ENCODE measurements at regions not wholly inside any gene's neighbourhood (a gene's known extent, or its start where the extent isn't known, plus 50 kb on each side); places are given as distances from the start of the nearest gene placed in this dataset.
"Not testable (repeated sequence)": the region's sequence is repeated elsewhere in the genome, so short reads cannot be mapped to it uniquely, and the experiment has no call there.

DNA sequence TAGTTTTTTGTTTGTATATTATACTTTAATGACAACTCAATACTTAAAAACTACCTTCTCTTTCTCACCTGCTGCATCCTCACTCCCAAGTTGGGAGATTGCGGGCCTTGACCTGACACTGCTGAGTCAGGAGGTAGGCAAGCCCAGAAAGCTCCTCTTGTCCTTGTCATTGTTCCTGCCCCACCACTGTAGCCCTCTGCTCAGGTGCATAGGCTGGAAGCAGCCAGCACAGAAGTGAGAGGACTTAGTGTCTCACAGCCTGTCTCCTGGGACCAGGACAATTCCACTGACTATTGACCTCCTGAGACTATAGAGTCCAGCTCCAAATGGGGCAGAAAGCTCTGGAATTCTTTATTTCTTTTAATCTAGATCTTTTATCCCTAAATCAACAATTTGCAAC is 123.5 kb upstream of the NDP start:
- DNase-seq (ENCODE audit: low read depth): no peak

DNA sequence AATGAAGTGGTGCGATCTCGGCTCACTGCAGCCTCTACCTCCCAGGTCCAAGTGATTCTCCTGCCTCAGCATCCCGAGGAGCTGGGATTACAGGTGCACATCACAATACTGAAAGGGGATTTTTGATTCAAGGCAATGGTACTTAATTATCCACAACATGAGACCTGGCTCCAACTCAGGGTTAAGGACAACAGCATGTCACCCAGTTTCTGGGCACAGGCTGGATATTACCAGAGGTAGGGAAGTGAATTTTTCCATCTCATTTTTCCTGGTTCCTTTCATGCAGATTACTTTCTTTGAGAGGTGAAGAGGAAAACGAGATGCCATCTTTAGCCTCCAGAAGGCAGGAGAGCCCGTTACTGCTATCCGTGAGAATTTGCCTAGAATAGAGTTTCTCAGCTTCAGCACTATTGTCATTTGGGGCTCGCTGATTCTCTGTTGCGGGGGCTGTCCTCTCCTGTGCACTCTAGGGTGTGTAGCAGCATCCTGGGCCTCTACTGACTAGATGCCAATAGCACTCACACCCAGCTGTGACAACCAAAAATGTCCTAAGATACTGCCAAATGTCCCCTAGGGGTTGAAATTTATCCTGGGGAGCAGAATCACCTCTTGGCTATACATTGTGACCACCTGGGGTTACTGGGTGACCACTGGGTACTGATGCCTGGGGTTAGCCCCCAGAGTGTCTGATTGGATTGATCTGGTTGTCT is 121.8 kb upstream of the NDP start:
- no peak for DNase-seq (ENCODE audit: low read depth)

DNA sequence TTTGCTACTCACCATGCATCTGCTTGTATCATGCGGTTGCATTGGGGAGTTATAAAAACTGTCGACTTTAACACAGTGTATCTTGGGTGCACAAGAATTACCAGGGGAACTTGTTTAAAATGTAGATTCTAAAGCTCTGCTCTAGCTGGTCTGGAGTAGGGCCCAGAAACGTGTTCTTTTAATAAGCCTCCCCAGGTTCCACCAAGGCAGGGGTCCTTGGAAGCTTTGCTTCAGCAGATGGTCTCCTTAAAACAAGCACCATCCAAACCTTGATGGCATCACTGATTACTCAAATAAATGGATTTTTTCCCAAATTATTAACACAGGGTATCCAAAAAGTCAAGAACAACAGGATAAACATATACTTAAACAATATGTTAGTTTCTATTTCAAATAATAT is 120.2 kb upstream of the NDP start:
- no peak for DNase-seq (ENCODE audit: low read depth)

DNA sequence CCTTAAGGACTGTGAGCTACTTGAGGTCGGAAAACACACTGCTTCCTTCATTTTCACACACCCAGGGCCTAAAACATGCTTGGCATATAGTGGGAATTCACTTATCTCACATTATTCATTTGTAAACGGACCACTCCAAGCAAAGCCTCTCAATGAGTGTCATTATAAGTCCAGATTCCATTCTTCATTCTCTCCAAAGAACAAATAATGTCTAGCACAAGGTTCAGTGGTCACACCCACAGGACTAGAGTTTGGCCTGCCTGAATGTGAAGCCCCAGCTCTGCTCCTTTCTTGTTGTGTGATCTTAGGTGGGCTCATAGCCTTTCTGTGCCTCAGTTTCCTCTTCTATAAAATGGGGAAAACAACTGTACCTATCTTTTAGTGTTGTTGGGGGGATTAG is 119.6 kb upstream of the NDP start:
- DNase-seq (ENCODE audit: low read depth): no peak

DNA sequence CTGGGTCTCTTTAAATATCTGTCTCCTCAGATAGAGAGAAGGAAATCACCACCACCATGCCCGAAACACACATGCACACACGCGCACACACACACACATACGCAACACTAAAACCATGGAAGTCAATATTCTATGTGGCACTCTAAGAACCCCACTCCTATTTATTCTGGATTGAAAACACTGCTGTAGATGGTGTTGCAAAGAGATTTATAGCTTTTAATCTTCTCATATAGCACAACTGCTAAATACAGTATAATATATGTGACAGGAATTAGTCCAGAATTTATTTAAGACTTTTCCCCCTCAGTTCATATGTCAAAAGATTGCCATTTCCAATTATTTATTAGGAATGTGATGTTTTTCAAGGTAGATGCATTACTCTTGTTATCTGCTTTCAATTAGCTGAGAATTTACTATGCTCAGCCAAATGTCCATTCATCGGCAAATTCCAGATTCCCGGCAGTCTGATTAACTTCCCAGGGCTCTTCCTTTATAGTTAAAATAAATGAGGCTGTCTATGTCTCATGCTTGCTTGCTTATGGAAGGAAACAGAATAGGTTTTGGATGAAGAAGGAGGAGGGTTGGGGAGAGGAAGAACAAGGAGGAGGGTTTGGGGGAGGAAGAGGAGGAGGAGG is 115.4 kb upstream of the NDP start:
- no peak for DNase-seq (ENCODE audit: low read depth)

DNA sequence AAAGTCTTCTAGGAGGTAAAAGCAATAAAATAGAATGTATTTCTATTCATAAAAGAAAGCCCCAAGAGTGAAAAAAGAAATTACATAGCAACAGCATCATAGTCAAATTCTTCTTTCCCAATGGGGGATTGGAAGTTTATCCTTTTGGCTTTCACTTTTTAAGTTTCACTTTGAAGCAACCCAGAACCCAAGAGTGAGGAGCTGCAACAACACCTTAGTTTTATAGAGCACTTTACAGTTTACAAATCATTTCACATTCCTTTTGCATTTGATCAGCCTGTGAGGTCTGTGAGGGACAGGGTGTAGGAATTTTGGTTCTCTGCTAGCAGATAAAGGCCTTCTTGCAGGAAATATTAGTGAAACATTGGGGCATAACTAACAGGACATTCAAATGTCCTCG is 112.0 kb upstream of the NDP start:
- DNase-seq (ENCODE audit: low read depth): no peak

DNA sequence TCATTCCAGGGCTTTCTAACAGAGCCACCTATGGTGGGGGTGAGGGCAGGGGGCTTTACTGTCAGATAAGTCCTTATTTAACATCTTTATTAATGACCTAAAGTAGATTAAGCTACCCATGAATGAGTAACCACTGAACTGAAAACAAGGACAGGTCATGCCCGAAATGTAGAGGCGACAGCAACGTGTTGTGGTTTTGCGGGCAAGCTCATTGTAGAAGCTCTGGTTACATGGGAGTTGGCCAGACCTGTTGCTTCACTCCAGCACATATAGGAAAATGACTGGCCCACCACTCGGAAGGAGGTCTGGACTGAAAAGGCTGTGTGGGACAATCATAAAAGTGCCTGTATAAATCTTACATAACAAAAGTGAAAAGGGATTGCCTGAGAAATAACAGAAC is 109.6 kb upstream of the NDP start:
- DNase-seq (ENCODE audit: low read depth): peak; percentile 73

DNA sequence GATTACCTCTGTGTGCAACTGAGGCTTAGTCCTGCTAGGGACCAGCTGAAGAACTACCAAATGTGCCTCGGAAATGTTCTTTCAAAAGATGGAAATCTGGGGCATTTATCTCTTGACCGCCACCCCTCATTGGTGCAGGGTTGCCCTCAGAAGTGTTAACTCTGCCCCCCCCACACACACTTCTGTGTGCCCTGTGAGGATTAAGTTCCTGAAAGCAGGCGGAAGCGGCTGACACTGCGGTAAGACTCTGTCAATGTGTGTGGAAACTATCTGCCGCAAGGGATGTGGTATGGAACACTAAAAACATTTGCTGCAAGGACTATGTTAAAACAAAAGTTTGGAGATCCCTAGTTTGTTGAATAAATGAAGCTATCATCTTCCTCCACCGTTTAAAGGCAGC is 106.9 kb upstream of the NDP start:
- DNase-seq (ENCODE audit: low read depth): no peak

DNA sequence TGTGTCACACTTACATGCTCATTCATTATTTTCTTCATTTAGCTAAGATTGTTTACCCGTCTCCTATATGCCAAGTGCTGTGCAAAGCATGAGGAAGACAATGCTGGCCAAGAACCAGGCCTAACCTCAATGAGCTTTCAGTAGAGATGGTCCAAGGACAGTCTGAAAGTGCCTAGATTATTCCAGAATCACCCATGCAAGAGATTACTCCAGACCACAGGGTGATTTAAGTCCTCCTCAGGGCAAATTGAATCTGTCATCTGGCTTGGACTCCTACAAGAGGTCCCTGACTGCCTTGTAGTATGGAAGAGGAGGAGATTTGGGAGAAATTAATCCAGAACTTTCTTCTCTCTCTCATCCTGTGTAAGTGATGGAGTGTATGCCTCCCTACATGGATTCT is 99.4 kb upstream of the NDP start:
- peak; percentile 80 for DNase-seq (ENCODE audit: low read depth)

DNA sequence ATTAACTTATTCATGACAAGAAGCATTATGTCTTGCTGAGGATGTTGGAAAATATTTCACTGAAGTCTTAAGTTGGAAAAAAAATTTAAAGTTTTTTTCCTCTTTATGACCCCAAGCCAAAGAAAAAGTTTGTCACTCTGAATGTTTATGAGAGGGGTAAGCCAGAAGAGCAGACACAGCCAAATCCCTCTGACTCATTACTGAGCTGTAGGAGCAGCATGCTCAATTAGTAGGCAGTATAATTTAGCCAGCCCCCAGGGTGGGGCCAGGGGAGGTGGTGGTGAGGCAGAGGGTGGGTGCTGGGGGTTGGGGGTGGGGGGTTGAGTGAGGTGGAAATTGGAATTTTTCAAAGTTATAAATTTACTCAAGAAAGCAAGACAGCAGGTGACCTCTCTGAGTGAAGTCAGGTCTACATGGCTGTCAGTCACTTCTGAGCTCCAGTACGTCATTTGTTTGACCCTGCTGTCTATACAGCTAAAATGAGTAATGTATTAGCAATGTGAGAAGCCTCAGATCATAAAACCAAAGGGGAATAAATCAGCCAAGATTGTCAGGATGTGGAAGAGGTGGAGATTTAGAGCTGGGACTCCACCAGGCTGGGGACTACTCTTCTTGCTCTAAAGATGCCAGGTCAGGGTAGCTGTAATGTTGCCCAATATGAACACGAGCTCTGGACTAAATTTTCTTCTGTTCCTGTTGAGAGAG is 98.8 kb upstream of the NDP start:
- DNase-seq (ENCODE audit: low read depth): peak; percentile 87

DNA sequence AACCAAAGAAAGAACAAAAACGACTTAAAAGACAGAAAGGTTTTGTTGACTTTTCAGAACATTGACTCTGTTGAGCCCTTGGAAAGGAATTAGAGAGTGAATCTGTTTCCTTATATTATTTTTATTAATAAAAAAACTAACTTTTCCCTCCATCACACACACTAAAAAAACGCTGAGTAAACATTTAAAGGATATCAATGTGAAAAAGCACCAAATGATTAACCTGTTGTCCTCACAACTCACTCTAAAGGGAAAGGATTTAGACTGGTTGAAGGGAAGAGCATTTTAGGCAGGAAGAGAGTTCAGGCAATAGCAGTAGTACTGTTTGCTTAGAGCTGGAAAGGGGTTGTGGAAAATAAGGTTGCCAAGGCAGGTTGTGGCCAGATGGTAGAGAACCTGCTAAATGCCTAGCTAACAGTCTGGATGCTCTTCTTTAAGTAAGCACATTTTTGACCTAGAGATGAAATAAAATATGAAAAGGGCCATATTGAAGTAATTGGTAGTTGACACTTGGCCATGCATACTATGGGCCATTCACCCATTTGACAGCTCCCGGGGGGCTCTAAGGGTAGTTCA is 98.0 kb upstream of the NDP start:
- DNase-seq (ENCODE audit: low read depth): peak; percentile 17

DNA sequence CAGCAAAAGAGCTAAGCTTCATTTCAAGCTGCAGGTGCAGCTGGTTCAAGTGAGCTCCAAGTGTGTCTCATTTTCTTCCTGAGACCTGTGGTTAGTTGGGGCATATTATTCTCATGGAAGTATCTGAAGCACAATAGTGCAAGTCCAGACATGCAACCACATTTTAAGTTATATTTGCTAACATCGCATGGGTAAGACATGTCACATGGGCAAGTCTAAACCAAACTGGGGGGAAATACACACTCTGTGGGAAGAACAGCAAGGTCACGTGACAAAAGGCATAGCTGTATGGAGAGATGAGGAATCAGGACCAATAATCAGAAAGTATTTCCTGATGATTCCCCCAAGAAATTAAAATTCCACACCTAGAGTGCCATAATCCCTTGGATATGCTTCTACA is 94.9 kb upstream of the NDP start:
- DNase-seq (ENCODE audit: low read depth): no peak

DNA sequence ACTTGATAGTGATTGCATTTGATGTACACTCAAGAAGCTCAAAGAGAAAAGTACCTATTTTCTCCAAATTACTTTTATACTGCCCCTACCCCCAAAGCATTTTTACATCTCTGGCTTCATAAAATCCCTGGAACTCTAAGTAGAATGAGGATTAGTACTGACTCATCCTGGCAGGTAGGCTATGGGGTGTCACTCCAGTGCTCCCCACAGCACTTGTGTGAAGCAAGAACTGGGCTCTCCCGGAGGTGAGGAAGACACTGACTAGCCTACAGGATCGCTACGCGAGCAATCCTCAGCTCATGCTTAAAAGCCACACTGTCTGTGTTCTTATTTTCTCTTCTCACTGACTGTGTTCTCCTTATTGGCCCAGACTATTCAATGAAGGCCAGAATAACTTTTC is 90.4 kb upstream of the NDP start:
- DNase-seq (ENCODE audit: low read depth): no peak

DNA sequence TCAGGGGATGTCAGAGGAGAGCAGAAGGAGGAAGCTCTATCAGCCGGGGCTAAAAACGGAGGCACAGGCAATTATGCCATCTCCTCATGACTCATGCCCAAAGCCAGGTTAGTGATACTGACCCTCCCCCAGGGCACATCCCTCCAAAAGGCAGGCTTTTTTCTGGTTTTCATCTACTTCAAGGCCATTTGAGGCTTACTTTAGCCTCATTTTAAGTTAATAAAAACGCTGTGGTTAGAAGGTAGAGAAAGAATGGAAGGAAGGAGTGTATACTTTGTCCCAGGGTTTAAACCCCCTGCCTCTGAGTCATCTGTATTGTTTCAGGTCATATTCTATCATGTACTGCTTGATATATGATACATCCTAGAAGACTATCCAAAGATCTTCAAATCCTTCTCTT is 89.7 kb upstream of the NDP start:
- DNase-seq (ENCODE audit: low read depth): peak; percentile 57

DNA sequence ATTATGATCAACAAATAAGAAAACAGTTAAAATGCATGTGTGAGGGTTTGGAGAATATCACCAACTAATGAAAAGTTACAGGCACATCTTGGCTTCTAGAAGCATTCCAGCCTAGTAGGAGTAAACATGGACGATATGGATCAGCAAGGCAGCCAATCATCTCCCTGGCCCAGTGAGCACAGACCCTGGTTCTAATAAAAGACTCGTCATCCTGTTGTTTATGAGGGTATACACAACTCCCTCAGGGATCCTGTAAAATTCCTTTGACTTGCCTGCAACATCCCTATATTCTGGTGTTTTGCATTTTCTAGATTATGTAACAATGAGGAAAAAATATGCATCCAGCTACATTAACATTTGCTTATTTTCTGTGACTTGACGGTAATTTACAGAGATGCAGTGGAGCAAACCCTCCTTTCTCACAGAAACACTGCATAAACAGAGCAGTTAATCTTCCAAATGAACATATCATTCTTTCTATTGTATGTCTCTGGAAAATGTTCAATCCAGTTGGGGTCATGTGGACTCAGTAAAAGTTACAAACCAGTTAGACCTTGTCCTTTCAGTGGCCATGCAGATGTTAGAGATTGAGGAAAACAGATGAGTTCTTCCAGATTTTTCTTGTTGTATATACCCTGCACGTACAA is 88.9 kb upstream of the NDP start:
- no peak for DNase-seq (ENCODE audit: low read depth)

DNA sequence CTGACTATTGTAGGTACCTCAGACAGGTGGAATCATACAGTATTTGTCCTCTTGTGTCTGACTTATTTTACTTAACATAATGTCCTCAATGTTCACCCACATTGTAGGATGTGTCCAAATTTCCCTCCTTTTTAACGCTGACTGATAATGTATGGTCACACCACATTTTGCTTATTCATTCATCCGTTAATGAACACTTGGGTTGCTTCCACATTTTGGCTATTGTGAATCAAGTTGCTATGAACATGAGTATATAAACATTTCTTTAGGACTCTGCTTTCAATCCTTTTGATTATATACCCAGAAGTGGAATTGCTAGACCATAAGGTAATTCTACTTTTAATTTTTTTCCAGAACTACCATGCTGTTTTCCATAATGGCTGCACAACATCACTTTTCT is 87.0 kb upstream of the NDP start:
- no peak for DNase-seq (ENCODE audit: low read depth)

DNA sequence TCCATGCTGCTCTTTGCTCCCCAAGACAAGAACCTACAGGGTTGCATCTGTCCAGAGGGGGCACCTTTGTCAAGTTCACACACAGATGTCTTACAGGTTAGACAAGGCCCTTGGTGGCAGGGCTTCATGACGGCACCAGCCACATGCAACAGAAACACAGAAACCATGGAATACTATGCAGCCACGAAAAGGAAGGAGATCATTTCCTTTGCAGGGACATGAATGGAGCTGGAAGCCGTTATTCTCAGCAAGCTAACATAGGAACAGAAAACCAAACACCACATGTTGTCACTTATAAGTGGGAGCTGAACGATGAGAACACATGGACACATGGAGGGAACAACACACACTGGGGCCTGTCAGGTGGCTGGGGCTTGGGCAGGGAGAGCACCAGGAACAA is 85.1 kb upstream of the NDP start:
- no peak for DNase-seq (ENCODE audit: low read depth)

DNA sequence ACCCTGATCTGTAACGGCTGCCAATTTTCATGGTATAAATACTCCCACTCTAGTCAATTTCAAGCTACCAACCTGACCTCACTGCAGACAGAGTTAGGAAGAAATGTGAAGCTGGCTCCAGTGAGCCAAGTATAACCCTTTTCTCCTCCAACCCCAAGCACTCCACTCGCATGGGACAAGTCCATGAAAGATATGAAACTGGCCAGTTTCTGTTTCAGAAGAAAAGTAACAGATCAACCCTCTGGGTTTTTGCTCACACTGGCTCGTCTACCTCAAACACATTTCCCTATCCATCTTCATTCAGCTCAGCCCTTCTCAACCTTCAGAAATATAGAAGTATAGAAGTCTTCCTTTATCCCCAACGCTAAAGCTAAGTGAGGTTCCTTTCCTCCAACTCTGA is 82.4 kb upstream of the NDP start:
- no peak for DNase-seq (ENCODE audit: low read depth)

DNA sequence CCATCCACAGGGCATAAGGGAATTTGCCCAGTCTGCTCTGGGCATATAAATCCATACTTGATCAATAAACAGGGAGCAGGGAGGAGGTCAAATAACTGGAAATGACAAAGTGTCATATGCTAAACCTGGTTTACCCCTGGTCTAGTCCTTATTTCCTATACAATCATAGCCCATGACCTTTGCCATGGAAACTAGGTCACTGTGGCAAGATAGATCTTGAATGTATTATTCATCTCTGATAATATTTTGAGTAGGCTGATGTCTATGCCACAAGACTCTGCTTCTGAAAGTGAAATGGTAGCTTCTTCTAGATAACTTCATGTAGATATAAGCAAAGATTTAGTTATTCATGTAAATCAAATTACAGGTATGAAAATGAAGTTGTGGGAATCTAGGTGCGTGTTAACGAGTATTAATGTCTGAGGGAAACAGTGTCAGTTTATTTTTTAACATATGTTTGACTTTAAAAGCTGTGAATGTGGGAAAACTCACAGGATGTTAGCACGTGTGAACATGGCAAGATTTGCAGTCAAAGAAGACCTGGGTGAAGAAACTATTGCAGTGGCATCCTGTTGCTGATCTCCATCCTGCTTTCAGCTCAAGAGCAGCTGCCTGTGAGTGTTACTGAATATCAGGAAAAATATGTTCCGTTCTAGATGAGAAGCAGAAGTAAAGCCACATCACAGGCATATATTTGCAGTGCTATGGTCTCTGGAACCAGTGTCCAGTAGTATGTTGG is 81.8 kb upstream of the NDP start:
- no peak for DNase-seq (ENCODE audit: low read depth)

DNA sequence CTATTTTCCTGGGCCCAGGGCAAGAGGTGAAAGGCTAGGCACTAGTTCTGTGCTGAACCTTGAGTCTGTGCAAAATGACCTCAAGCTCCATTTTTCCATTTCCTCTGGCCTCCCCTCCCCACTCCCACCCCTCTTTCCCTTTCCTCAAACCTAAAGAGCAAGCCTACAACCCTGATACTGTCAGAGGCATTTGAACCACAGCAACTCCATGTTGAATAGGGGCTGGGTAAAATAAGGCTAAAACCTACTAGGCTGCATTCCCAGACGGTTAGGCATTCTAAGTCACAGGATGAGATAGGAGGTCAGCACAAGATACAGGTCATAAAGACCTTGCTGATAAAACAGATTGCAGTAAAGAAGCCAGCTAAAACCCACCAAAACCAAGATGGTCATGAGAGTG is 71.9 kb upstream of the NDP start:
- not testable (repeated sequence) for DNase-seq (ENCODE audit: low read depth)

DNA sequence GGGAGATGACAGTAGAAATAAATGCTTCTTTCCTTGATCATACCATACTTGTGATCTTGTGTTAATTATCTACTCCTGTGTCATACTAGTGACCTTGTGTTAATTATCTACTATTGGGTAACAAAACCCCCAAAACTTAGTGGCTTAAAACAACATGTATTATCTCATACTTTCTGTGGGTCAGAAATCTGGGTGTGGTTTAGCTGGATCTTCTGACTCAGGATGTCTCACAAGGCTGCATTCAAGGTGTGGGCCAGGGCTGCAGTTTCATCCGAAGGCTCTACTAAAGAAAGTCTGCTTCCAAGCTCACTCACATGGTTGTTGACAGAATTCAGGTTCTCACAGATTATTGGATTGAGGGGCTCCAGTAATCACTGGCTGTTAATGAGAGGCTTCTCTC is 70.3 kb upstream of the NDP start:
- no peak for DNase-seq (ENCODE audit: low read depth)

DNA sequence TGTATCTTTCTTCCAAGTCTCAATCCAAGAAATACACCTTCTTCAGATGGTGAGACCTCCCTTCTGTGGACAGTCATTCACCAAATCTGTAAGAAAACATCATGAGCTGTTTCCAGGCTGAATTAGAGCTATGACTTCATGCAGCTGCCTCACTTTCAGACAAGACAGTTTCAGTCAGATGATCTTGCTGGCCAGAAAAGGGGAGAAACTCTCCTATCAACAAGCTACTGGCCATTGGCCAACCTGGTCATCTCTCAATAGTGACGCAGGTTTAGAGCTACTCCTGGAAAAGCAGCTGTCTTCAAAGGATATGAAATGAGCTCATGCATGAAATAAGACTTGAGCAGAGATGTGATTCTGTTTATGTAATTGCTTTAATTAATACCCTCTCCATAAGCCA is 69.6 kb upstream of the NDP start:
- DNase-seq (ENCODE audit: low read depth): no peak

Measured in RPMI7951 (cell line).